Activated CD4-positive, alpha-beta T cell treated with anti-CD3 and anti-CD28 coated beads, Interleukin-2, amount 50 U/mL, for 24 hours (primary cell): ENCODE measurements at regions not wholly inside any gene's neighbourhood (a gene's known extent, or its start where the extent isn't known, plus 50 kb on each side); places are given as distances from the start of the nearest gene placed in this dataset.

Source experiments
- DNase-seq, 2 donors: peaks; one replicate each; pipeline ENCODE4 v3.0.0-alpha.2; 2020; ENCODE audit warnings: low read depth in 1 of 2, low spot score in 1 of 2

DNA sequence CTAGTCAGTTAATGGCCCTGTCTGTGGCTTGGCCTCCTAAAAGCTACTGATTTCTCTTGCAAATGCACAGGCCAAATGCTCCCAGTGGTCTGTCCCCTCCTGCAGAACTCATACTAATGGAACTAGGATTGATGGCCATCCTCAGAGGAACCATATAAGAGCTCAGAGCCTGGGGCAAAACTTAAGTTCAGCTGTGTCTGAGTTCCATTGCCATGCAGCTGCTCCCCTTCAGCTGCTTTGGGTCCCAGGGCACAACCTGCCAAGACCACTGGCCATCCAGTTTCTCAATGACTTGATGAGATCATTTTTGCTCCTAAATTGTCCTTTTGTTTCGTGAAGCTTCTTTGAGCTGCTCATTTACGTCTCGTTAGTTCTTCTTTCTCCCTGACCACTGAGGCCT is 529.5 kb upstream of the TBL1XR1 start:
- no peak for DNase-seq

DNA sequence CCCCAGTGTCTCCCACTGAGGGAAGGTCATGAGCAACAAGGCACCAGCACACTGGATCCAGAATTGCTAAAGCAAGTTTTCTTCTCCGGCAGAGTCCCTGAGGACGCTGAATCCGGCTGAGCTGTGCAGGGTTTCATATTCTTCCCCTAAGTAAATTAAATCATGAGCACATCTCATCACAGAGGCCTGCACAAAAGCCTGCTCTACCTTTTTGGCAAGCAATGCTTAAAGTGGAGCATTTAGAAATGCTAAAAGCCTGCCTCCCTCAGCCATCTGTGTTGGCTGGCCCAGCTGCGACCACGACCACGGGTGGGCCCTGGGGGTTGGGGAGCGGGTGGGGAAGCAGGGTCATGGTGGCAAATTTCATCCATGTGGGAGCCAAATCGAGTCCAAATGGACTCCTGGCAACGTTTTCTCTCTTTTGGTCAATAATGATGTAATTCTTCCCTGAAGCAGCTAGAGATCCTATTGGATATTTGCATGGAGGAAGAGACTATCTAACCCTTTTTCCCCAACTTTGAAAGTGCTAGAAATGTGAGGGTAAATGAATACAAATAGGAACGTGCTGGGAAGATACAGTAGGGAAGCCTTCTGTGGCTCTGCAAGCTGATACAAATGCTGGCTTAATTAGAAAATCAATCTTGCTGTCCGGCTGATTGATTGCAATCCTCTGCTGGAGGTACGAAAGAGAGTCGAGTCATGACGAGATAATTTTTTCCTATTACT is 532.8 kb upstream of the TBL1XR1 start:
- DNase-seq = no peak

DNA sequence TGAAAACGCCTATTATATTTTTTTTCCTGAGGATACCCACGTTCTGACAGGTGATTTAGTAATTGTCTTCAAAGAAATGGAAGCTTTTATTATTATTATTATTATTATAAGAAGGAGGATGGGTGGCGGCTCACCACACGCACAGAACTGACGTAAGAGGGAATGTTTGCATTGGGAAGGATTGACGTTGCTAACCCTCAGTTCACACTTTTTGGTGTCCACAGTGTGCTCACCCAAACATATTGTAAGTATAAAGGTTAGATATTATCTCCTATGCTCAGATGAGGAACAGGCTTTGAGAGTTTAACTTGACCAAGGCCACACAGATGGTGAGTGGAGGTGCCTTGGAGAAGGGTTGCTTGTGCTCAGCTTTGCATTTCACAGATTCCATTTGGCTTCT is 533.5 kb upstream of the TBL1XR1 start:
- no peak for DNase-seq

DNA sequence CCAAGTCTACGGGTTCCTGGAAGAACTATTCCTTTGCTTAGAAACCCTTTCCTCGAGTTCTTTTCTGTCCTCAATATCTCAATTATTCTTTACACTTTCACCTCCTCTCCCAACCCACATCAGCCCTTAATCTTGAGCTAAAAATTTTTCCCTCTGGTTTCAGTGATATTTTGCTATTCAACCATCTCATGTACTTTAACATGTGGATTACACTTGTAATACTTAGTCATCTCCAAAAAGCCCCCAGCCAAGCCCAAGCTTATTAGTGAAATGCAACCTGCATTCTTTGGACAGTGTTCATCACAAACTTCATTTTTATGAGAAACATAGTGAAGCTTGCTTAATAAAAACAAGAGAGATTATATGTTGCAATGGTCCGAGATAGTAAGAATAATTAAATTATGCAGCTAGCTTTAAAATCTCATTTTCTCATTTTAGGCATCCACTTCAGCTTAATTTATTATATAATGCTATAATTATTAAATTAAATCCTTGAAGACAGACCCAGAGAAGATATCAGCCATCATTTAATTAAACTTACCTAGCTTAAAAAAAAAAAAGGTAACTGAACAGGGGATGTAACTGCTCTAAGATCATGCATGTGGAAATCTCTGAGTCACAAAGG is 534.5 kb upstream of the TBL1XR1 start:
- no peak for DNase-seq

GRCh38 chr3:177733233-177733632 is 536.0 kb upstream of the TBL1XR1 start:
- DNase-seq = no peak

- DNase-seq = no peak
Observed at GRCh38 chr3:177733936-177734335, 536.7 kb upstream of the TBL1XR1 start.

DNA sequence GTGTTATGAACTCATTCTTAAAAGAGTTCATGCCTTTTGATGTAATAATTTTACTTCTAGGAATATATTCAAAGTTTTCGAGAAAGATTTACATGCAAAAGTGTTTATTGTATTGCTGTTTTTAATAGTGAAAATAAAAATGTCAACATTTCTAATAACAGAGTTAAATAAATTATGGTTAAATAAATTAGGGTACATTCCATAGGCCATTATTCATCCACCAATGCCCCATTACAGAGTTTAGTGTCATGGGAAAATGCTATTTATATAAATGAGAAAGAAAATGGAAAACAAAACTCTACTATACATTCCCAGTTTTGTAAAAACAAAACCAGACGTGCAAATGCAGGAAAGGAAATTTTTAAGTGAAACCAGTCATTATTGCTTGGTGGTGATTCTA is 538.1 kb upstream of the TBL1XR1 start:
- no peak for DNase-seq

GRCh38 chr3:177739461-177739860 is 542.2 kb upstream of the TBL1XR1 start:
- DNase-seq = no peak

DNA sequence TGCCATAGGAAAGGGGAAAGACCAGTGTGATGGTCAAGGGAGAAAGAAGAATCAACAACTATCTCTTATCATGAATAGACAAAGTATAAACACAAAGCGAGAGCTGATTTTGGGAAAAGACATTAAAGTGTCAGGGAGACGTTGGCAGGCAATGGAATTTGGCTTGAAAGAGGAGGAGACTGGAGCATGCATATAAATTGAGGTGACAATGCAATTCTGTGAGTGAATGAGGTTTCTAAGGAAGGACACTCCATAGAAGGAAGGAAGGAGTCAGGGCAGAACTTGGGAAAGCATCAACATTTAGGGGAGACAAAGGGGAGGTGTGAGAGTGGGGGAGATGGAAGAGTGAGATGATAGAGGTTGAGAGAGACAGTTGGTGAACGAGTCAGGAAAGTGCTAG is 543.0 kb upstream of the TBL1XR1 start:
- no peak for DNase-seq

- no peak for DNase-seq
Observed at GRCh38 chr3:177742273-177742672, 545.0 kb upstream of the TBL1XR1 start.

- DNase-seq = no peak
Observed at GRCh38 chr3:177743173-177743890, 546.0 kb upstream of the TBL1XR1 start.

DNA sequence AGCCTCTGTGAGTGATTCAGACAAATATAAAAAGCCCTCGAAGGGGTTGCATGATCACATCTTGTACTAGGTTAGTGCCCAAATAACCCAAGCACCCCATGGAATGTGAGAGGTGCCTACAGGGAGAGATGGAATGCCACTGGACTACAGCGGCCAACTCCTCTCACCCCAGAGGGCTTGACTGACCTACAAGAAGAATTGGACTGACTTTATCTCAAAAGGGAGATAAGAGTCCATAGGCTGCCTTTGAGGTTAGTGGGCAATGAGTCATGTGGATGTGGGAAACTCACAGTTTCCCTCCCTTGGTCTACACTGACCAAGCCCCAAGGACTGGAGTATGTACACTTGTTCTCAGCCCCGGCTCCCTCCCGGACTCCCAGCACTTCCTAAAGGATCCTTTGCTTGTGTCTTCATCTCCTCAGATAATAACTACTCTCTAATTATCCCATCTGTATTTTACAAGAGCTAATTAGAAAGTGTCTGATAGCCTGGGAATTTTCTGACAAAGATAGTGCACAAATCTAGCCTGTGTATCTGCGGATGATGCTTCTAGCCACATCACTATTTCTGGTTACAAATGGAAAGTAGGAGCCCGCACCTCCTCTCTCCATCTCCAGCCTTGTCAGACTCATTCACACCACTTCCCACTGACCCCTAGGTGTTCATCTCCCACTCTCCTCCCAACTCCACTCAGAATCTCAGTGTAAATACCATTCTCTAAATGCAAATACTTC is 547.8 kb upstream of the TBL1XR1 start:
- no peak for DNase-seq

- no peak for DNase-seq
Observed at GRCh38 chr3:177745607-177746005, 548.3 kb upstream of the TBL1XR1 start.

- no peak for DNase-seq
Observed at GRCh38 chr3:177746337-177746933, 549.2 kb upstream of the TBL1XR1 start.

- DNase-seq = no peak
Observed at GRCh38 chr3:177749836-177750235, 552.6 kb upstream of the TBL1XR1 start.

DNA sequence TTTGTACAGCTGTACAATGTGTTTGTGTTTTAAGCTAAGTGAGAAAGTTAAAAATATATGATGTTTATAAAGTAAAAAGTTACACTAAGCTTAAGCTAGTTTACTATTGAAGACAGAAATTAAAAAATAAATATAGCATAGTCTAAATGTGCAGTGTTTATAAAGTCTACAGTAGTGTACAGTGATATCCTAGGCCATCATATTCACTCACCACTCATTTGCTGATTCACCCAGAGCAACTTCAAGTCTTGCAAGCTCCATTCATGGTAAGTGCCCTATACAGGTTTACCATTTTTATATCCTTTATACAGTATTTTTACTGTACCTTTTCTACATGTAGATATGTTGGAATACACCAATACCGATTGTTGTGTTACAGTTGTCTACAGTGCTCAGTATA is 553.2 kb upstream of the TBL1XR1 start:
- DNase-seq = no peak

DNA sequence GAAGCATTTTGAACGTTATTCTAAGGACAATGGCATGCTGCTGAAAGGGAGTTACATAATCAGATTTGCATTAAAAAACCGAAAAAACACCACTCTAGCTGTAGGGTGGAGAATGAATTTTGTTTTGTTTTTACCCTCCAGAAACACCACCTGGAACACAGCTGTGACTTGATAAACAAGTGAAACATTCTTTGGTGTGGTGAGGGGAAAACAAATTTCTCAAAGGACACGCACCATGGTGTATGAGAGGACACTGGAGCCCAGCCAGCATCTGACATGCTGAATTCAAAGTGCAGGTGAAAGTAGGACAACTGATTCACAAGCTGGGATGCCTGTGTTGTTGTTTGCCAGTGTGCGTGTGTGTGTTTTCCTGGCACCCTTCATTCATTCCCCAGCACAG is 554.5 kb upstream of the TBL1XR1 start:
- DNase-seq = no peak

DNA sequence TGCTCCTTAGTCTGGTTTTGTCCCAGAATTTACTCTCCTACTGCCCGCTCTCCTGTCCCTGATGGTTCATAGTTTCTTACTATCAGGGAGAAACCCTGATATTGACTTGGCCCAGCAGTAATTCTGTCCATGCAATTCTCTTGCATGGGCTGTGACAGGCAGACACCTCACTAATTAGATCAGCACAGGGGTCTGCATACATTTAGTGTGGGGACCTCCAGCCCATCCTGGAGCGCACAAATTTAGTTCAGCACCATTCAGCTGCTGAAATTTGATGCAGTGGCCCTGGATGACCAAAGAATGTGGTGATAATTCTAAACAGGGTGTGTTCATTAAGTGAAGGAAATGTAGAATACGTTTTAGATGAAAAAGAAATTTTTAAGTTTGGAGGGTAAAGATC is 555.5 kb upstream of the TBL1XR1 start:
- DNase-seq = no peak

DNA sequence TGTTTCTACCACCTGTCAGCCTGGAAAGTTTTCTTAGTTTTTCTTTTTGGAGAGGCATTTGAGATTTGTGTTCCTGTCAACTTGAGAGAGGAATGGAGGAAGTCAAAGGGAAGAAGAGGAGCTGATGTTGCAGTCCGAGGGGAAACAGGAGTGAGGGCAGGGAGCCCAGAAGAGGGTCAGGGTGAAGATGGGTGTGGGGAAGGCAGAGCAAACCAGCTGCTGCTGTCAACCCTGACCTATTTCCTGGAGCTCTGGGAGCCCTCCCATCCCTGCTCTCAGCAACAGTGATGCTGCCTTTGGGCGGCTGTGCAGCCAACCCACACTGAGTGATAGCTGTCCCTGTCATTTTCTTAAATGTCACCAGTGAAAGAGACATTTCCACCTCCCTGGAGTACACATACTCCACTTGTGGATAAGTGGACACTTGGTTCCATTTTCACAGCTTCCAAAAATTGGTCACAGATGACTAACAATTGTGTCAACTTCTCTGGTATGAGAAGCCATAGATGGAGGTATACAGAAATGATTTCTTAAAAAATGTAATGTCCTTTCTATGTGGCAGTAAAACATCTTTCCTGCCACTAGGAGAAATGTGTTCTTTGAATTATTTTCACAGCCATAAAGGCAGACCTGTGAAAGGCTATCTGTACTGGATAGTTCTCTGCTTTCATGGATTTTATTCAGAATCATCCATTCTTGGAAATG is 556.3 kb upstream of the TBL1XR1 start:
- DNase-seq = no peak

- DNase-seq = no peak
Observed at GRCh38 chr3:177754508-177754921, 557.2 kb upstream of the TBL1XR1 start.

DNA sequence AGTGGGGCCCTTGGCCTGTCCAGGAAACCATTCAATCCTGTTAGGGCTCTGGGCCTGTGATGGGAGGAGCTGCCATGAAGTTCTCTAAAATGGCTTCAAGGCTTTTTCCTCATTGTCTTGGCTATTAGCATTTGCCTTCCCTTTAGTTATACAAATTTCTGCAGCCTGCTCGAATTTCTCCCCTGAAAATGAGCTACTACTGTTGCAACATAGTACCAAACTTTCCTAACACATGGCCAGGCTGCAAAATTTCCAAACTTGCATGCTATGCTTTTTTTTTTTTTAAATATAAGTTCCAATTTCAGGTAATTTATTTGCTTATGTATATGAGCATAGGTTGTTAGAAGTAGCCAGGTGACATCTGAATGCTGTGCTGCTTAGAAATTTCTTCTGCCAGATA is 560.8 kb upstream of the TBL1XR1 start:
- DNase-seq = no peak
